ENCODE measurements at regions not wholly inside any gene's neighbourhood (a gene's known extent, or its start where the extent isn't known, plus 50 kb on each side); places are given as distances from the start of the nearest gene placed in this dataset.

DNA sequence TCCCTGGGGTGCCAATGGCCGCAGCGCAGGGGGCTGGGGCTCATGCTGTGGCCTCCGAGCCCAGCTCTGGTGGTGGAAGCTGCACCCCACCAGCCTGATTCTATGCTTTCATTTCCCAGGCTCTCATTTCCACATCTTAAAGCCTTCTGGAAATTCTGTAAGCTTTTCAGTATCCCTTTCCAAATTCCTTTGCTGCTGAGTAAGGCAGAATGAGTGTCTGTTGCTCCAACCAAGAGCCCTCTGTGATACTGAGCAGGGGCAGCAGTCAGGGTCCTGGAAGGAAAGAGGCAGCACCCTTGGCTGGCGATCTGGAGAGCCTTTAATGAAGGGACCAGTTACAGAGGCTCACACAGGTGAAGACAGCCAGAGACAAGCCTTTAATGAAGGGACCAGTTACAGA is 79.5 kb upstream of the FOXF1 start:
- H3K27ac ChIP-seq = no peak overlapping the region
- H3K4me1 ChIP-seq = no peaks in the 10 kb centered on the region
- TF ChIP-seq, protein P1, sequence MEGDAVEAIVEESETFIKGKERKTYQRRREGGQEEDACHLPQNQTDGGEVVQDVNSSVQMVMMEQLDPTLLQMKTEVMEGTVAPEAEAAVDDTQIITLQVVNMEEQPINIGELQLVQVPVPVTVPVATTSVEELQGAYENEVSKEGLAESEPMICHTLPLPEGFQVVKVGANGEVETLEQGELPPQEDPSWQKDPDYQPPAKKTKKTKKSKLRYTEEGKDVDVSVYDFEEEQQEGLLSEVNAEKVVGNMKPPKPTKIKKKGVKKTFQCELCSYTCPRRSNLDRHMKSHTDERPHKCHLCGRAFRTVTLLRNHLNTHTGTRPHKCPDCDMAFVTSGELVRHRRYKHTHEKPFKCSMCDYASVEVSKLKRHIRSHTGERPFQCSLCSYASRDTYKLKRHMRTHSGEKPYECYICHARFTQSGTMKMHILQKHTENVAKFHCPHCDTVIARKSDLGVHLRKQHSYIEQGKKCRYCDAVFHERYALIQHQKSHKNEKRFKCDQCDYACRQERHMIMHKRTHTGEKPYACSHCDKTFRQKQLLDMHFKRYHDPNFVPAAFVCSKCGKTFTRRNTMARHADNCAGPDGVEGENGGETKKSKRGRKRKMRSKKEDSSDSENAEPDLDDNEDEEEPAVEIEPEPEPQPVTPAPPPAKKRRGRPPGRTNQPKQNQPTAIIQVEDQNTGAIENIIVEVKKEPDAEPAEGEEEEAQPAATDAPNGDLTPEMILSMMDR (IDR thresholded peaks at IDR 0.05) = no peak
- DNase-seq = no peak
- H3K36me3 ChIP-seq = no peaks in the 10 kb centered on the region
- peaks cover 0 to 71% of the 10 kb centered on the region in 2 donors for H3K27me3 ChIP-seq
- H3K4me3 ChIP-seq = no peak overlapping the region
- intact Hi-C loops (cut with DNase I; ENCODE audit: low total_unique reads) = no loop called here
- H3K9me3 ChIP-seq = no peaks in the 10 kb centered on the region

DNA sequence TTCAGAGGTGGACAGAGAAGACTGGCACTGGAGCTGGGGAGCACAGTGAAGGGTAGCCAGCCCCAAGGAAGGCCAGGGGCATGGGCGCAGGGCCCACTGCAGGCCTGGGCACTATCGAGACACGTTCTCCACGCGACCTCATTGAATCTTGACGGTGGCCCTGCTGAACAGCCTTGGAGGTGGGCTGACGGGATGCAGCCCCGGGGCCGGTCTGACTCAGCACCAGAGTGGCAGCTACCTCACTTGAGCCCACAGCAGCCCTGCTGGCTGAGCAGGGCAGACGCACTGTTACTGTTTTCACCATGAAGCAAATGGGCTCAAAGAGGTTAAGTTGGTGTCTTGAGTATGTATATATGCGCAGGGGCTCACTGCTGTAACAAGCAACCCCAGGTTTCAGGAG is 78.8 kb upstream of the FOXF1 start:
- Histone ChIP-seq H3K27me3 (peaks cover 0 to 66% of the 10 kb centered on the region in 2 donors), H3K4me3 (no peak overlapping the region), H3K4me1 (no peaks in the 10 kb centered on the region), H3K27ac (no peak overlapping the region), H3K36me3 (no peaks in the 10 kb centered on the region), H3K9me3 (no peaks in the 10 kb centered on the region)
- TF ChIP-seq, protein P1 (IDR thresholded peaks at IDR 0.05) = no peak
- DNase-seq = no peak
- intact Hi-C loops (cut with DNase I; ENCODE audit: low total_unique reads) = no loop called here

DNA sequence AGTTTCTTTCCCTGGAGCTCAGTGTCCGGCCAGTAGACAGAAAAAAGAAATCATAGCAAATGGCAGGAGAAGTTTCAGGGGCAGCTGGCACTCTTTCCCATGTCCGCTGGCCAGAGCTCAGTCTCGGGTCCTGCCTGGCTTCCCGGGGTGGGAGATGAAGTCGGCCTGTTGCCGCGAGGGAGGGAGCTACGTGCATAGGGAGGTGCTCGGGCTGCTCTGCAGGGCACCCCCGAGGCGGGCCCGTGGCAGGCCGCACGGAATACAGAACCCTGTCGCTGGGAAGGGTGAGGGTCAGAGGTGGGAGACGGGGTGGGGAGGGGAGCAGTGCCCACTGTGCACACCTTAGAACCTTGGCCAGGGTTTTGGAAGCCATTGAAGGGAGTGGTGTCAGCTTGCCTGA is 78.3 kb upstream of the FOXF1 start:
- TF ChIP-seq, protein P1 (IDR thresholded peaks at IDR 0.05) = no peak
- no peaks in the 10 kb centered on the region for H3K4me1 ChIP-seq
- H3K27ac ChIP-seq = no peak overlapping the region
- DNase-seq = no peak
- peaks cover 0 to 64% of the 10 kb centered on the region in 2 donors for H3K27me3 ChIP-seq
- no peak overlapping the region for H3K4me3 ChIP-seq
- H3K9me3 ChIP-seq = no peaks in the 10 kb centered on the region
- intact Hi-C loops (cut with DNase I; ENCODE audit: low total_unique reads) = no loop called here
- no peaks in the 10 kb centered on the region for H3K36me3 ChIP-seq

DNA sequence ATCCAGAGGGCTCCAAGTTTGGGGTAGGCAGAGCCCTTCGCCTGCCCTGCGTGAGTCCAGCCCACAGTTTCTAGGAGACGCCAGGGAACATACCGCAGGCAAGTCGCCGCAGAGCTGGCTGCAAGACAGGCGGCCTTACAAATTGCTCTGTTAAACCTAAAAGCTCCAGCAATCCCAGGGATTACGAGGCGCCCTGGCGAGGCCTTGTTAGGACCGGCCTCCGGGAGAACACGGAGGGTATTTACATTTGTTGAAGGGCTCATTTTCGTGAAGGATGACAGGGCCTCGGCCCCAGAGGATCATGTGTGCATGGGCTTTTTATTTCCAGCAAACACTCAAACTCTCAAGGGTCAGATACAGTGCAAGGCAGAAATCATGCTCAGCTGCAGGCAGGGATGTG is 77.6 kb upstream of the FOXF1 start:
- intact Hi-C loops (cut with DNase I; ENCODE audit: low total_unique reads) = no loop called here
- Histone ChIP-seq H3K4me3 (no peak overlapping the region), H3K9me3 (no peaks in the 10 kb centered on the region), H3K36me3 (no peaks in the 10 kb centered on the region), H3K27ac (no peak overlapping the region), H3K4me1 (no peaks in the 10 kb centered on the region), H3K27me3 (peaks cover 0 to 67% of the 10 kb centered on the region in 2 donors)
- TF ChIP-seq, protein P1 (IDR thresholded peaks at IDR 0.05) = no peak
- no peak for DNase-seq

DNA sequence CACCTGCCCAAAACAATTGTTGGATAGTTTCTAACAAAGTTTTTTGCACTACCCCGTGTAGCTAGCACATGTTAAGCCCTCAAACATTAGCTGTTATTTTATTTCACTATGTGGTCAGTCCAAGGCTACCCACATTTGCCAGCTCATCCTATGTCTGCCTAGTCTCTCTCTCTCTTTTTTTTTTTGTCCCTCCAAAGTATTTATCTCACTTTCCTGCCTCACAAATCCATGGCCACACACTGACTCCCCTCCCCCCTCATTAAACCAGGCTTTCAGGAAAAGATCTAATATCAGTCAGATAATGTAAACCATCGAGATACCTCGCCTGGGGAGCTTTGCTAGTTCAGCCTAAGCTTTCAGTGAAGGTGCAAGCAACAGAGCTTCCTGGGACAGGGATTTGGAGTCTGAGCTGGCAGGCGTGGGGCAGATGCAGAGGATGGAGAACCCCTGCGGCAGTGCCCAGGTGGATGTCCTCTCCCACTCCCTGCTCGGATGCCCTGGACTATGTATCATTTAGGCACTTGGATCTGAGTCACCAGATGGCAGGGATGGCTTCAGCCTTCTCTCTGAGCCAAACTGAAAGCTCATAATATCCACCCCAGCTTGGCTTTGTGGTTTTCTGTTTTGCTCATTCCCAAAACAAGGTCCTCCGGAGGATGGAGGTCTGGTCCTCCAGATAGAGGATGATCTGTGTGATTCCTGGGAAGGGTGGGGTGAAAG is 73.7 kb upstream of the FOXF1 start:
- Histone ChIP-seq H3K27me3 (peaks cover 0 to 56% of the 10 kb centered on the region in 2 donors), H3K9me3 (no peaks in the 10 kb centered on the region), H3K4me1 (no peaks in the 10 kb centered on the region), H3K27ac (no peak overlapping the region), H3K4me3 (no peak overlapping the region), H3K36me3 (no peaks in the 10 kb centered on the region)
- DNase-seq = no peak
- intact Hi-C loops (cut with DNase I; ENCODE audit: low total_unique reads) = no loop called here
- TF ChIP-seq, protein P1 (IDR thresholded peaks at IDR 0.05) = no peak
